T1000 (cell line): ENCODE measurements at regions not wholly inside any gene's neighbourhood (a gene's known extent, or its start where the extent isn't known, plus 50 kb on each side); places are given as distances from the start of the nearest gene placed in this dataset.

Experiments
- DNase-seq: peaks from one replicate; lab custom pipeline; 2025; ENCODE audit warnings: mixed read lengths; lab: John Stamatoyannopoulos, UW

- no peak for DNase-seq
These were observed 399.7 kb upstream of the RBFOX1 start for GRCh38 chr16:6932871-6933385.

GRCh38 chr16:6929868-6930267 is 402.8 kb upstream of the RBFOX1 start:
- DNase-seq = no peak

DNA sequence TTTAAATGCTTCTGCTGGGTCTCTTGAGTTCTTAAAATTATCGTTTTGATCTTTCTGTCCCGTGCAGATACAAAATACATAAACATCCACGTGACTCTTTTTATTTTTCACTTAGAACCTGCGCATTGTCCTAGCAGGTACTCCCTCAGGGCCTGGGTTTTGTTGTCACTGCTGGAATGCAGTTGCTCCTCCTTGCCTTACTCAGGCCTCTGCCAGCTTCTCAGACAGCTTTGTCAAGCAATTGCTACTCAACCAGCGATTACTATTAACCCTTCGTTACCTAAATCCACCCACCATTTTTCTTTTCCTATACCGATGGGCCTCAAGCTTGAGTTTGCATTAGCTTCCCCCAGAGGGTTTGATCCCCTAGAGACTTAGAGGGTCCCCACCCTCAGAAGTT is 405.9 kb upstream of the RBFOX1 start:
- DNase-seq = no peak

- no peak for DNase-seq
These were observed 406.3 kb upstream of the RBFOX1 start for GRCh38 chr16:6926341-6926740.

DNA sequence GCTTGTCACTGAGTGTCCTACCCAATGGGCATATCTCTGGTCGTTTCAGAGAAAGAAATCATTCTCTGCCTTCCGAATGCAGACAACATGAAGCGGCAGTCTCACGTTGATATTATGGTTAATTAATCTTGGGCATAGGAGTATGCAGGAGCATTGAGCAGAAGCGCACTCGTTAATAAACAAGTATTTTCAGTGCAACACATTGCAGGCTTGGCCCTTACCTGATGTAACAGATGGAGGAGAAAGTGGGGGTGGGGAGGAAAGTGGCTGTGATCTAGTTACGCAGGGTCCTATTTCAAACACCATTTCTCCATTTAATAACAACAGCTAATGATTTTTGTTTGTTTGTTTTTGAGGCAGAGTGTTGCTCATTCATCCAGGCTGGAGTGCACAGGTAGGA is 414.0 kb upstream of the RBFOX1 start:
- DNase-seq = no peak

GRCh38 chr16:6916946-6917345 is 415.7 kb upstream of the RBFOX1 start:
- DNase-seq = no peak

GRCh38 chr16:6913566-6913965 is 419.1 kb upstream of the RBFOX1 start:
- DNase-seq = no peak

DNA sequence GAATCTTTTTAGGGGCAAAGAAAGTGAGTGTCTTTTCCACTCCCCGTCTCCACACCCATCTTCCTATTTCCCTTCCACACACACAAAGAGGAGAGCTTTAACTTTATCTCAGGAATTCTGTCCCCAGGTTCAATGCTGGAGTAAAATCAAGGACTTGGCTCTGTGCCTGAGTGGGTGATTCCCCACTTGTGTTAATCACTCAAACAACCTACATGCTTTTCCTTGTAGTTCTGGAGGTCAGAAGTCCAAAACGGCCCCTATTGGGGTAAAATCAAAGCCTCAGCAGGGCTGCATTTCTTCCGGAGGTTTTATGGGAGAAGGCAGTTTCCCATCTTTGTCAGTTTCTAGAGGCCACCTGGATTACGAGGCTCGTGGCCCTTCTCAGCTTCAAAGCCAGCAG is 422.3 kb upstream of the RBFOX1 start:
- DNase-seq = no peak

DNA sequence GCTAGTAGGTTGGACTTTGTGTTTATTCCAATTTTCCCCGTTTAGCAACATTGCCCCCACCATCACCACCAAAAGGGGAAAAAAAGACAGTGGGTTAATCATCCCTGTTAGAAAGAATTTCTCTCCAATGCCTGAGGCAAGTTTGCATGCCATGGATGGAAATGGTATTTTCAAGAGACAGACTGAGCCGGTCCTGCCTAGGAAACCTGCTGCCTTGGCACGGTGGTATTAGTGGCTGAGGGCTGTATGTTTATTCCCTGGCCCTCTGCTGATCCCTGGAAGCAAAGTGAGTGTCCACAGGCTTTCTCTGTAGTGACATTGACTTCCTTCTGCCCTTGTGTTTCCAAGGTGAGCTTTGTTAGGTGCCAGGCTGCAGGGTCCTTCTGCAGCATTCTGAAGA is 427.0 kb upstream of the RBFOX1 start:
- no peak for DNase-seq

DNA sequence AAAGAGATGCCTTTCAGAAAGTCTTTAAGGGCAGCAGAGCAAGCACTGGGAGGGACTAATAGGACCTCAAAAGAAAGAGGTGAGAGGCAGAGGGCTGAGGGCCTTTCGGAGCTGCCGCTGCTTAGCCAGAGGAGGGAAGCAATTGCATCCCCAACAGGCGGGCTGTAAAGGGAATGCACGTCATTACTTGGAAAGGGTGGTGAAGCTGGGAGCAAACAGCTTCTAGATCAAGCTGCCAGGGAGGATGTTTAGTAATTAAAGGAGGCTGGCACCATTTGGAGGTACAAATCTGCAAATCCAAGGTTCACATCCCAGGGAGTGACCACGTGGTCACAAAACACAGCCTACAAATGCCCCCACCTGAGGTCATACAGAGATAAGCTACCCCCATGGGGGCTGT is 429.0 kb upstream of the RBFOX1 start:
- DNase-seq = no peak

- DNase-seq = no peak
These were observed 433.7 kb upstream of the RBFOX1 start for GRCh38 chr16:6898896-6899295.

- DNase-seq = no peak
These were observed 434.7 kb upstream of the RBFOX1 start for GRCh38 chr16:6897876-6898485.

- DNase-seq = no peak
These were observed 439.7 kb upstream of the RBFOX1 start for GRCh38 chr16:6892966-6893365.

- no peak for DNase-seq
These were observed 441.1 kb upstream of the RBFOX1 start for GRCh38 chr16:6891496-6891895.

- DNase-seq = no peak
These were observed 444.1 kb upstream of the RBFOX1 start for GRCh38 chr16:6888531-6888930.

DNA sequence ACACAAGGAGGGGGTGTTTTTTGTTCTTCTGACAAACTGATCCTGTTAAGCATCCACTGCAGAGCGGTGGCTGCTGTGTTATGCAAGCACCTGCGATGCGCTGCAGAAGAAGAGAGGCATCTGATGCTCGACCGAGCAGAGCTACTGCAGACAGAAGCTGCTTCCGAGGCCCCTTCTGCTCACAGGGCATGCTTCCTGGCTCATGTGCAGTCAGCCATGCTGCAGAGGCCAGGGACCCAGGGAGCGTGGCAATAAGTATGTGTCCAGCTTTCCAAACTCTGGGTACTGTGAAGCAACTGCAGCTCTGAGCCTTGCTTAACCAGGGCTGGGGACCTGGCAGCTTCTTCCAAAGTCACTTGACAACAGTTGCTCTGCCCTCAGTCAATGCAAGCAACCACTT is 448.6 kb upstream of the RBFOX1 start:
- DNase-seq = no peak

GRCh38 chr16:6880263-6880662 is 452.4 kb upstream of the RBFOX1 start:
- no peak for DNase-seq

DNA sequence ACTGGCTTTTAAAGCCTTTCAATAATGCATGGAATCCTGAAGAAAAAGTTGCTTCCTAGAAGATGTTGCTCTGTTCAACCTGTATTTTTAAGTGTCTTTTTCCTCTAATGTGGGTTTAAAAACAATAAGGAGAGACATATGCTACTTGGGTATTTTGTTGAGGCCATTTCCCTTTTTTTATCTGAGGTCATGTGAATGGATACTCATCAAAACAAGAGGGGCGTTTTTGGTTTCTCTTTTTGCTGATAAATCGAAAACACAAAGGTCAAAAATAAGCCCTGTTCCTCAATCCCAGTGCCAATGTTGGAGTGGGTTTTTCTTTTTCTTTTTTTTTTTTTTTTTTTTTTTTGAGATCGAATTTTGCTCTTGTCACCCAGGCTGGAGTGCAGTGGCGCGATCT is 468.0 kb upstream of the RBFOX1 start:
- DNase-seq = no peak

GRCh38 chr16:6864244-6864643 is 468.4 kb upstream of the RBFOX1 start:
- DNase-seq = no peak

DNA sequence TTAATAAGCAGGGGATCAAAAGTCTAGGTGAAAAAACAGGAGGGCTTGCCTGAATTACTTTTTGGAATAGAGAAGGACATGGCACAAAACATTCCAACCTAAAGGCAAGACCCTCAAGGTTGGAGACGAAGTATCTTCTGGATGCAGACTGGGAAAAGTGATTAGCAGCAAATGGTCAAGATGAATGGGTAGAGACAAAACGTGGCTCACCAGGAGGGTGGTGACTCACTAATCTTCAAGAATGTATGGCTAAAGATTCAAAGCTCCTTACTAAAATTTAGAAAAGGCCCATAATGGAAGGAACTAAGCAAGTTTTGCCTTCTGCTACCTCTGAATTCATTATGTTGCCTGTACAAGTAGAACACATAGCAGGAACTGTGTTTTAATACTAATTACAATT is 469.5 kb upstream of the RBFOX1 start:
- no peak for DNase-seq

DNA sequence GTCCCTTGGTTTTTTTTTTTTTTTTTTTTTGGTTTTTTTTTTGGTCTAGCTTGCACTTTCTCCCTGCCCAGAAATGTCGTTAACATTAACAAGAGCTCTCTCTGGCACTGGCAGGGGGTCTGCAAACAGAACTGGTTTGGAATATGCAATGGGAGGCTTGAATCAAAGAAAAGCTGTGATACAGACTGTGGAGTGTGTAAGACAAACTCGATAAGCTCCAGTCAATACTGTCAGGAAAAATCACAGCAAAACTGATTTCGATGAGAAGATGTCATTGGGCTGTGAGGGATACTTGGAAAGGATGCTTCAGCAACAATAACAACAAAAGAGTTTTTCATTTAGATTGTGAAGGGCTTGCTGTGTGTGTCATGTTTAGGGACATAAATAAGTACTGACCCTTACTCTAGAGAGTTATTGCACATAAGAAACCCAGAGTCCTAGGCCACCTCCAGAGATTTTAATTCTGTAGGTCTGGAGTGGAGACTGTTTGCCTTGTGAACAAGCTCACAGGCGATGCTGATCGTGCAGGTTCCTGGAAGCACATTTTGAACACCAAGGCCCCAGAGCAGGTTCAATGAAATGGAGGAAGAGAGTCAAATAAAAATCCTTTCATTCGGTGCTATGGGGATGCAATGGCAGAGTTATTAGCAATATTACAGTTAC is 470.7 kb upstream of the RBFOX1 start:
- no peak for DNase-seq

GRCh38 chr16:6861135-6861814 is 471.4 kb upstream of the RBFOX1 start:
- no peak for DNase-seq

DNA sequence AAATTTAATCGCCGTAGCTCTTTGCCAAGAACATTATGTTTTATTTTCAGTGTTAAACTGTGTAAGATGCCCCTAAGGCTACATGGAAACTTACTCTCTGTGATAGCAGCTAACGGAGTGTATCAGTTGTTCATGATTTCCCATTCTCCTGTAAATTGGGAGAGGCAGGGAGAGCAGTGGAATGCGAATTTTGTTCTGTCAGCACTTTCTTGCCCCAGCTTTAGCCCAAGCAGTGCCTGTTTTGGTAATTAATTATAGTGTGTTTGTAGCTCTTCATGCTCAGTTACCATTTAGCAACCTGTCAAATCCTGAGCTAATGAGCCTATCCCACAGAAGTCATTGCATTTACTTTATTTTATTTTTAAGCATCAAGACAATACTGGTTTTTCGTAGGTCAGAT is 475.1 kb upstream of the RBFOX1 start:
- no peak for DNase-seq
